Testis (tissue), 2 donors: ENCODE measurements at regions not wholly inside any gene's neighbourhood (a gene's known extent, or its start where the extent isn't known, plus 50 kb on each side); places are given as distances from the start of the nearest gene placed in this dataset.

Experiments
- DNase-seq: peaks from one replicate; pipeline ENCODE4 v3.0.0-alpha.2; 2019
- H3K27ac ChIP-seq, 2 donors: fragments of 200-600 bp; sonication (generic); one replicate each; pipeline ENCODE4 v1.5.1; 2019
- H3K27me3 ChIP-seq: fragments of 200-600 bp; sonication (generic); one replicate; pipeline ENCODE4 v1.5.1; 2019
- H3K36me3 ChIP-seq: fragments of 200-600 bp; sonication (generic); one replicate; pipeline ENCODE4 v1.5.1; 2017; ENCODE audit warnings: low read depth; ENCODE audit errors: missing control alignments
- H3K4me1 ChIP-seq: fragments of 200-600 bp; sonication (generic); one replicate; pipeline ENCODE4 v1.5.1; 2019
- H3K4me3 ChIP-seq, 2 donors: fragments of 200-600 bp; sonication (generic); one replicate each; pipeline ENCODE4 v1.5.1; 2017 to 2019
- H3K9me3 ChIP-seq: fragments of 200-600 bp; sonication (generic); one replicate; pipeline ENCODE4 v1.5.1; 2017
- CTCF ChIP-seq, 3 experiments: fragments of 450-650 bp in 2 of 3; fragments of 200-600 bp in 1 of 3; sonication (generic) in 1 of 3; IDR thresholded peaks; one replicate each; pipeline ENCODE4 v1.5.1; 2016 to 2019; ENCODE audit warnings: antibody characterized with exemption in 3 of 3, mild to moderate bottlenecking in 2 of 3, moderate library complexity in 1 of 3
- POLR2A ChIP-seq: fragments of 450-650 bp; IDR thresholded peaks from one replicate; pipeline ENCODE4 v1.6.1; 2017; ENCODE audit warnings: antibody characterized with exemption, mild to moderate bottlenecking, moderate library complexity
- WGBS, 2 donors: methylation state at CpG; one replicate each; pipeline ENCODE4 v1.1.5; 2018; 5-methylcytosine and 5-hydroxymethylcytosine counted together
- intact Hi-C: fragments of 100-400 bp; cut with DNase I; formaldehyde crosslinking; loops from one replicate; pipeline ENCODE4 v1.15.1; 2023; ENCODE audit warnings: low total_unique reads

GRCh38 chr7:124338861-124339260 lies 306.0 kb upstream of the TMEM229A start:
- H3K4me3 ChIP-seq = no peak overlapping the region
- no peaks in the 10 kb centered on the region for H3K4me1 ChIP-seq
- 63 to 70% methylated on average over 2 of the region's 2 CpGs for WGBS, 2 donors
- DNase-seq = no peak
- intact Hi-C loops = no loop called here
- H3K9me3 ChIP-seq = no peaks in the 10 kb centered on the region
- H3K27me3 ChIP-seq = no peaks in the 10 kb centered on the region
- no peaks in the 10 kb centered on the region for H3K36me3 ChIP-seq
- H3K27ac ChIP-seq = no peak overlapping the region
- TF ChIP-seq POLR2A = no peak
- no peak for TF ChIP-seq CTCF (IDR thresholded peaks at IDR 0.05)

- WGBS, 2 donors = 81 to 89% methylated on average over 3 of the region's 3 CpGs
- no peak for TF ChIP-seq CTCF (IDR thresholded peaks at IDR 0.05)
- TF ChIP-seq POLR2A = no peak
- Histone ChIP-seq H3K36me3 (no peaks in the 10 kb centered on the region), H3K27ac (no peak overlapping the region), H3K4me1 (no peaks in the 10 kb centered on the region), H3K4me3 (no peak overlapping the region), H3K9me3 (no peaks in the 10 kb centered on the region), H3K27me3 (no peaks in the 10 kb centered on the region)
- DNase-seq = no peak
- intact Hi-C loops = no loop called here
Measured at GRCh38 chr7:124330731-124331407, 298.0 kb upstream of the TMEM229A start.

- Histone ChIP-seq H3K9me3 (no peaks in the 10 kb centered on the region), H3K27ac (no peak overlapping the region), H3K4me1 (no peaks in the 10 kb centered on the region), H3K36me3 (no peaks in the 10 kb centered on the region), H3K27me3 (no peaks in the 10 kb centered on the region), H3K4me3 (no peak overlapping the region)
- TF ChIP-seq POLR2A (no peak), CTCF (IDR thresholded peaks at IDR 0.05) (no peak)
- WGBS, 2 donors = 61 to 67% methylated on average over 3 of the region's 3 CpGs
- DNase-seq = no peak
- intact Hi-C loops = no loop called here
Measured at GRCh38 chr7:124328774-124329173, 295.9 kb upstream of the TMEM229A start.

GRCh38 chr7:124324262-124324661 lies 291.4 kb upstream of the TMEM229A start:
- H3K4me1 ChIP-seq = no peaks in the 10 kb centered on the region
- TF ChIP-seq POLR2A (no peak), CTCF (IDR thresholded peaks at IDR 0.05) (no peak)

GRCh38 chr7:124323597-124323996 lies 290.7 kb upstream of the TMEM229A start:
- intact Hi-C loops = no loop called here

More at GRCh38 chr7:124324262-124324661, 291.4 kb upstream of the TMEM229A start:
- Histone ChIP-seq H3K9me3 (no peaks in the 10 kb centered on the region), H3K4me3 (no peak overlapping the region), H3K27ac (no peak overlapping the region), H3K36me3 (no peaks in the 10 kb centered on the region), H3K27me3 (no peaks in the 10 kb centered on the region)
- intact Hi-C loops = no loop called here
- DNase-seq = no peak

More at GRCh38 chr7:124323597-124323996, 290.7 kb upstream of the TMEM229A start:
- Histone ChIP-seq H3K36me3 (no peaks in the 10 kb centered on the region), H3K27ac (no peak overlapping the region), H3K4me3 (no peak overlapping the region), H3K4me1 (no peaks in the 10 kb centered on the region), H3K9me3 (no peaks in the 10 kb centered on the region), H3K27me3 (no peaks in the 10 kb centered on the region)
- TF ChIP-seq CTCF (IDR thresholded peaks at IDR 0.05) (no peak), POLR2A (no peak)
- no peak for DNase-seq
- 46 to 48% methylated on average over 1 of the region's 1 CpG for WGBS, 2 donors
